MCF 10A (cell line): ENCODE measurements at regions not wholly inside any gene's neighbourhood (a gene's known extent, or its start where the extent isn't known, plus 50 kb on each side); places are given as distances from the start of the nearest gene placed in this dataset.

ENCODE experiments used
- BruUV-seq: library from RNA; stranded (reverse); fragments of 400-500 nt; replicated peaks from 2 replicates; lab custom pipeline; 2021; lab: Mats Ljungman, UMichigan
- CTCF ChIA-PET: fragments of 300-600 bp; sonication (Branson Sonifier 250); formaldehyde crosslinking; extraction: SDS; loops from one replicate; lab custom pipeline; 2021; ENCODE audit warnings: antibody characterized with exemption, inconsistent platforms; lab: Yijun Ruan, JAX
- POLR2A ChIA-PET: fragments of 300-600, 350-650 bp; sonication (Branson Sonifier 250); formaldehyde crosslinking; extraction: SDS; loops from one replicate; lab custom pipeline; 2020; ENCODE audit warnings: antibody characterized with exemption, inconsistent platforms; lab: Yijun Ruan, JAX
- DNase-seq: peaks from one replicate; pipeline ENCODE4 v3.0.0-alpha.2; 2018; ENCODE audit not compliant: unreplicated experiment
- H3K27ac Mint-ChIP-seq: one replicate; pipeline ENCODE4 v1.8.0; 2022; ENCODE audit warnings: mild to moderate bottlenecking, low read depth, mixed read lengths; ENCODE audit not compliant: unreplicated experiment
- H3K27me3 Mint-ChIP-seq: one replicate; pipeline ENCODE4 v1.8.0; 2022; ENCODE audit warnings: mixed read lengths; ENCODE audit not compliant: insufficient read depth, unreplicated experiment
- H3K36me3 Mint-ChIP-seq: one replicate; pipeline ENCODE4 v1.8.0; 2022; ENCODE audit warnings: mild to moderate bottlenecking, moderate library complexity, mixed read lengths; ENCODE audit not compliant: insufficient read depth, unreplicated experiment
- H3K4me1 Mint-ChIP-seq: one replicate; pipeline ENCODE4 v1.8.0; 2022; ENCODE audit warnings: mixed read lengths; ENCODE audit not compliant: insufficient read depth, unreplicated experiment
- H3K4me3 Mint-ChIP-seq: one replicate; pipeline ENCODE4 v1.8.0; 2022; ENCODE audit warnings: mild to moderate bottlenecking, moderate library complexity, mixed read lengths; ENCODE audit not compliant: unreplicated experiment
- H3K9me3 Mint-ChIP-seq: one replicate; pipeline ENCODE4 v1.8.0; 2022; ENCODE audit warnings: mixed read lengths; ENCODE audit not compliant: unreplicated experiment
- intact Hi-C: fragments of 100-400 bp; cut with micrococcal nuclease; formaldehyde crosslinking; loops from 2 replicates; pipeline ENCODE4 v1.14.1; 2022
- TF ChIP-seq, protein P1 (sequence below): fragments of 200-600 bp; IDR thresholded peaks from one replicate; pipeline ENCODE4 v1.8.0; 2022; ENCODE audit warnings: antibody characterized with exemption, mild to moderate bottlenecking; ENCODE audit not compliant: unreplicated experiment

- Mint-ChIP-seq H3K9me3 (no peaks in the 10 kb centered on the region), H3K4me3 (no peak overlapping the region), H3K4me1 (no peaks in the 10 kb centered on the region), H3K27me3 (peaks cover 33% of the 10 kb centered on the region), H3K36me3 (no peaks in the 10 kb centered on the region), H3K27ac (no peak overlapping the region)
- BruUV-seq, result no TSS peak
- intact Hi-C loops, result no loop called here
- ChIA-PET POLR2A (no interaction called here), CTCF (no interaction called here)
- TF ChIP-seq, protein P1, sequence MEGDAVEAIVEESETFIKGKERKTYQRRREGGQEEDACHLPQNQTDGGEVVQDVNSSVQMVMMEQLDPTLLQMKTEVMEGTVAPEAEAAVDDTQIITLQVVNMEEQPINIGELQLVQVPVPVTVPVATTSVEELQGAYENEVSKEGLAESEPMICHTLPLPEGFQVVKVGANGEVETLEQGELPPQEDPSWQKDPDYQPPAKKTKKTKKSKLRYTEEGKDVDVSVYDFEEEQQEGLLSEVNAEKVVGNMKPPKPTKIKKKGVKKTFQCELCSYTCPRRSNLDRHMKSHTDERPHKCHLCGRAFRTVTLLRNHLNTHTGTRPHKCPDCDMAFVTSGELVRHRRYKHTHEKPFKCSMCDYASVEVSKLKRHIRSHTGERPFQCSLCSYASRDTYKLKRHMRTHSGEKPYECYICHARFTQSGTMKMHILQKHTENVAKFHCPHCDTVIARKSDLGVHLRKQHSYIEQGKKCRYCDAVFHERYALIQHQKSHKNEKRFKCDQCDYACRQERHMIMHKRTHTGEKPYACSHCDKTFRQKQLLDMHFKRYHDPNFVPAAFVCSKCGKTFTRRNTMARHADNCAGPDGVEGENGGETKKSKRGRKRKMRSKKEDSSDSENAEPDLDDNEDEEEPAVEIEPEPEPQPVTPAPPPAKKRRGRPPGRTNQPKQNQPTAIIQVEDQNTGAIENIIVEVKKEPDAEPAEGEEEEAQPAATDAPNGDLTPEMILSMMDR, result no peak
- DNase-seq, result no peak
These were observed 728.6 kb downstream of the PTPRU start for GRCh38 chr1:29964718-29965533.

DNA sequence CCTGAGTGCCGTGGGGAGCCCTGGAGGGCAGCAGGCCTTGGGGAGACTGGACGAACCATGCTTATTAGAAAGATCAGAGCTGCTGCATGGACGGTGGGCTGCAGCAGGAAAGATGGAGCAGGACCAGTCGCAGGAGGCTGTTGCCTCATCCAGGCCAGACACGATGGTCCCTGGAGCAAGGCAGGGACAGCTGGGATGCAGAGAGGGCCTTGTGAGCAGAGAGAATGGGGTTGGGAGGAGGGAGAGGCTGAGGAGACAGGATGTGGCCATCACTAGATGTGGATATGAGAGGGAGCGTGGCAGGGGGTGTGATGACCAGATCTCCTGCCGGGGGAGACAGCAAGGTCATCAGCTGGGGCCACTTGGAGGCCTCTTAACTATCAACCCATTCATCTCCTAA is 727.6 kb downstream of the PTPRU start:
- no peak for DNase-seq
- POLR2A ChIA-PET, result no interaction called here
- intact Hi-C loops, result no loop called here
- peaks cover 23% of the 10 kb centered on the region for H3K27me3 Mint-ChIP-seq
- no peaks in the 10 kb centered on the region for H3K4me1 Mint-ChIP-seq
- no peaks in the 10 kb centered on the region for H3K9me3 Mint-ChIP-seq
- H3K36me3 Mint-ChIP-seq, result no peaks in the 10 kb centered on the region
- H3K27ac Mint-ChIP-seq, result no peak overlapping the region
- no peak overlapping the region for H3K4me3 Mint-ChIP-seq
- no TSS peak for BruUV-seq
- TF ChIP-seq, protein P1, result no peak
- CTCF ChIA-PET, result no interaction called here

- POLR2A ChIA-PET, result no interaction called here
- CTCF ChIA-PET, result interaction anchor here (0.6 kb wide), 1 partner anchor 417 kb away, joined by 3 read pairs; no protein-coding TSS in a partner anchor
- Mint-ChIP-seq H3K36me3 (no peaks in the 10 kb centered on the region), H3K9me3 (no peaks in the 10 kb centered on the region), H3K27me3 (peaks cover 12% of the 10 kb centered on the region), H3K27ac (no peak overlapping the region), H3K4me3 (no peak overlapping the region), H3K4me1 (no peaks in the 10 kb centered on the region)
- intact Hi-C loops, result no loop called here
- no TSS peak for BruUV-seq
- TF ChIP-seq, protein P1, result no peak
- no peak for DNase-seq
These were observed 726.5 kb downstream of the PTPRU start for GRCh38 chr1:29962831-29963247.

GRCh38 chr1:29962336-29962735 is 726.0 kb downstream of the PTPRU start:
- ChIA-PET CTCF (interaction anchor here (0.6 kb wide), 1 partner anchor 417 kb away, joined by 3 read pairs; no protein-coding TSS in a partner anchor), POLR2A (no interaction called here)
- Mint-ChIP-seq H3K4me1 (no peaks in the 10 kb centered on the region), H3K27ac (no peak overlapping the region), H3K27me3 (peaks cover 11% of the 10 kb centered on the region), H3K9me3 (no peaks in the 10 kb centered on the region), H3K36me3 (no peaks in the 10 kb centered on the region), H3K4me3 (no peak overlapping the region)
- no peak for DNase-seq
- TF ChIP-seq, protein P1, result no peak
- no TSS peak for BruUV-seq
- intact Hi-C loops, result no loop called here
